Activated CD8-positive, alpha-beta T cell treated with anti-CD3 and anti-CD28 coated beads for 36 hours (primary cell): ENCODE measurements at regions not wholly inside any gene's neighbourhood (a gene's known extent, or its start where the extent isn't known, plus 50 kb on each side); places are given as distances from the start of the nearest gene placed in this dataset.

Experiments used
- ATAC-seq: fragments of 200-7000 bp; cut with Tn5 transposase; one replicate; pipeline ENCODE4 v1.10.0; 2021; ENCODE audit warnings: mild to moderate bottlenecking, moderate library complexity
- CTCF ChIA-PET: fragments of 350-600 bp; sonication (Branson Sonifier 250); formaldehyde crosslinking; loops from one replicate; lab custom pipeline; 2021; ENCODE audit warnings: antibody characterized with exemption; lab: Charles Lee
- POLR2A ChIA-PET: fragments of 350-600 bp; sonication (Branson Sonifier 250); formaldehyde crosslinking; loops from one replicate; lab custom pipeline; 2021; ENCODE audit warnings: antibody characterized with exemption; lab: Charles Lee
- DNase-seq: peaks from one replicate; pipeline ENCODE4 v3.0.0-alpha.2; 2020
- H3K27ac Mint-ChIP-seq: one replicate; pipeline ENCODE4 v1.8.0; 2021; ENCODE audit warnings: mild to moderate bottlenecking, mixed read lengths
- H3K27me3 Mint-ChIP-seq: one replicate; pipeline ENCODE4 v1.8.0; 2021; ENCODE audit warnings: mixed read lengths
- H3K36me3 Mint-ChIP-seq: one replicate; pipeline ENCODE4 v1.8.0; 2021; ENCODE audit warnings: low read depth, mixed read lengths
- H3K4me1 Mint-ChIP-seq: one replicate; pipeline ENCODE4 v1.8.0; 2021; ENCODE audit warnings: low read depth, mixed read lengths
- H3K4me3 Mint-ChIP-seq: one replicate; pipeline ENCODE4 v1.8.0; 2021; ENCODE audit warnings: mild to moderate bottlenecking, moderate library complexity, mixed read lengths
- H3K9me3 Mint-ChIP-seq: one replicate; pipeline ENCODE4 v1.8.0; 2021; ENCODE audit warnings: mixed read lengths
- CTCF ChIP-seq: fragments of 200-600 bp; IDR thresholded peaks from one replicate; pipeline ENCODE4 v1.8.0; 2022; ENCODE audit warnings: antibody characterized with exemption, mild to moderate bottlenecking
- intact Hi-C: fragments of 100-400 bp; cut with micrococcal nuclease; formaldehyde crosslinking; loops from one replicate; pipeline ENCODE4 v1.10.0; 2022

DNA sequence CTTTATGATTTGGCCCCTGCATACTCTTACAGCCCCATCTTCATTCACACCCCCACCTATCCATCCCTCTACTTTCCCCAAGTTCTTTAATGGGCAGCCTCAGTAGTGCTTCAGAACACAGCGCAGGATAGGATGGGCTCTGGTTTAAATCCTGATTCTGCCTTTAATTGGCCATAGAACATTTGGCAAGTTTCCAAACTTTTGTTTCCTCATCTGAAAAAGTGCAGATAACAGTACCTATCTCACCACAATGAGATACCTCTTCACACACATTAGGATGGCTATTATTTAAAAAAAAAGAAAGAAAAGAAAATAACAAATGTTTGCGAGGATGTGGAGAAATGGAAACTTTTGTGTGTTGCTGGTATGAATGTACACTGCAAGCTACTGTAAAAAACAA lies 142.5 kb upstream of the VANGL1 start:
- ChIA-PET POLR2A (no interaction called here), CTCF (no interaction called here)
- H3K4me3 Mint-ChIP-seq = no peak overlapping the region
- DNase-seq (no peak), ATAC-seq (no peak)
- no peaks in the 10 kb centered on the region for H3K4me1 Mint-ChIP-seq
- intact Hi-C loops = no loop called here
- no peak overlapping the region for H3K27ac Mint-ChIP-seq
- no peaks in the 10 kb centered on the region for H3K36me3 Mint-ChIP-seq
- TF ChIP-seq CTCF = no peak
- H3K9me3 Mint-ChIP-seq = no peaks in the 10 kb centered on the region
- peaks cover 7% of the 10 kb centered on the region for H3K27me3 Mint-ChIP-seq

GRCh38 chr1:115496904-115497527 lies 144.8 kb upstream of the VANGL1 start:
- POLR2A ChIA-PET = no interaction called here
- H3K36me3 Mint-ChIP-seq = no peaks in the 10 kb centered on the region
- TF ChIP-seq CTCF = no peak
- peaks cover 3% of the 10 kb centered on the region for H3K27me3 Mint-ChIP-seq
- no peak overlapping the region for H3K4me3 Mint-ChIP-seq
- H3K27ac Mint-ChIP-seq = no peak overlapping the region
- DNase-seq (no peak), ATAC-seq (no peak)
- H3K4me1 Mint-ChIP-seq = no peaks in the 10 kb centered on the region
- no peaks in the 10 kb centered on the region for H3K9me3 Mint-ChIP-seq
- CTCF ChIA-PET = no interaction called here
- intact Hi-C loops = no loop called here

DNA sequence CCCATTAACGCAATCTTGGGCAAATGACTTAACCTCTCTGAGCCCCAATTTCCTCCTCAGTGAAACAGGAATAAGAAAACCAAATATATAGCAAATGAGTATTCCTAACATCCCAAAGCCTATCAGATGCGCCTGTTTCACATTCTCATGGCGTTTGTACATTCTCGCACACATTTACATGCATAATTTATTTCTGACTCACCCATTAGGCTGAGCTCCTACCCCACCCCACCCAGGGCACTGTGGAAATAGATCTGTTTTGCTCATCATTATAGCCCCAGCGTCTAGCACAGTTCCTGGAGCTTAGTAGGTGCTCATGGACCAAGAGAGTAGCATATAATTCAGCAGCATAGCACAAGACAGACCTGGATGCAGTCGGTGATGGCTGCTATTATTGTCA lies 146.1 kb upstream of the VANGL1 start:
- Mint-ChIP-seq H3K4me3 (no peak overlapping the region), H3K9me3 (no peaks in the 10 kb centered on the region), H3K36me3 (no peaks in the 10 kb centered on the region), H3K4me1 (no peaks in the 10 kb centered on the region), H3K27me3 (peaks cover 1% of the 10 kb centered on the region), H3K27ac (no peak overlapping the region)
- ChIA-PET CTCF (no interaction called here), POLR2A (no interaction called here)
- no peak for ATAC-seq
- no peak for DNase-seq
- intact Hi-C loops = no loop called here
- no peak for TF ChIP-seq CTCF

- CTCF ChIA-PET = no interaction called here
- no peaks in the 10 kb centered on the region for H3K27me3 Mint-ChIP-seq
- no peaks in the 10 kb centered on the region for H3K36me3 Mint-ChIP-seq
- no peak overlapping the region for H3K27ac Mint-ChIP-seq
- no peaks in the 10 kb centered on the region for H3K9me3 Mint-ChIP-seq
- TF ChIP-seq CTCF = no peak
- ATAC-seq (no peak), DNase-seq (no peak)
- POLR2A ChIA-PET = no interaction called here
- no peaks in the 10 kb centered on the region for H3K4me1 Mint-ChIP-seq
- intact Hi-C loops = no loop called here
- no peak overlapping the region for H3K4me3 Mint-ChIP-seq
These were observed 146.7 kb upstream of the VANGL1 start for GRCh38 chr1:115495111-115495510.

DNA sequence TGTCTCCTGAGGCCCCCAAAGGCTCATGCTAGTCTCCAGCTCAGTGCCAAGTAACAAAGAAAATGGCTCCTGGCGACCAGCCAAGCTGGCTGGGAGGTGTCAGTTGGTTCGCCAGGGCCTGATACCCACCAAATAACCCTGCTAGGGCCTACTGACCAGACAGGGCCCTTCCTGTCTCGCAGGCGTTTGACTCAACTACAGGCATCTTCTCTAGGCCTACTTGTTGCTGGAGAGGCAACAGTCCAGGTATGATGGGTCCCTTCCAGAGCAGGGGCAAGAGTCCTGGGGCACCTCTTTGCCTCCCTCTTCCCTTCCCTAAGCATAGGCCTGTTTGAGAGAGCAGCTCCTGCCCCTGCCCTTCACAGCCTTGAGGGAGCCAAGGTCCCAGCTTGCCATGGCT lies 147.9 kb upstream of the VANGL1 start:
- POLR2A ChIA-PET = no interaction called here
- H3K4me3 Mint-ChIP-seq = no peak overlapping the region

More for the DNA sequence above, 147.9 kb upstream of the VANGL1 start:
- intact Hi-C loops = no loop called here
- CTCF ChIA-PET = no interaction called here
- H3K36me3 Mint-ChIP-seq = no peaks in the 10 kb centered on the region
- no peak for TF ChIP-seq CTCF
- no peaks in the 10 kb centered on the region for H3K9me3 Mint-ChIP-seq
- ATAC-seq = no peak
- no peak overlapping the region for H3K27ac Mint-ChIP-seq
- no peak for DNase-seq
- no peaks in the 10 kb centered on the region for H3K27me3 Mint-ChIP-seq
- H3K4me1 Mint-ChIP-seq = no peaks in the 10 kb centered on the region
